ENCODE measurements at regions not wholly inside any gene's neighbourhood (a gene's known extent, or its start where the extent isn't known, plus 50 kb on each side); places are given as distances from the start of the nearest gene placed in this dataset.

DNA sequence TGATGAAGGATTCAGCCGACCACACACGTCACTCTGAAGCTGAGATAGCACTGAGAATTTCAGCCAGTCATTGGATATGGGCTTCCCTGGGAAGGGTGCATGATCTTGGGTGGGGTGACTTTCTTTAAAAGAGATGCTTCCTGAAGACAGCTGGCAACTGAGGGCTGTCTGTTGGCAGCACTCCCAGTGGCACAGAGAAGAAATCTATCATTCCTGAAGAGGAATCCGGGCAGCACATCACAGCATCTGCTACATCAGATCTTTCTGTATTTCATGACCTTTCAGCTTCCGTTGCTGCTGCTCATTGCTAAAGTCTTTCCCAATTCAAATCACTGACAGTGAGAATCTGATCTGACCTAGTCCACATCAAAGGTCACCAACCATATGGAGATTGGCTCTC is 193.8 kb upstream of the RBPJ start:
- ChIA-PET POLR2A (no interaction called here), CTCF (interaction anchor here (0.9 kb wide), 1 partner anchor 283 kb away, joined by 3 read pairs; no protein-coding TSS in a partner anchor)
- no peak overlapping the region for H3K4me3 ChIP-seq
- H3K9me3 ChIP-seq = no peaks in the 10 kb centered on the region
- DNase-seq (ENCODE audit: low read depth in 1 of 2, low spot score in 1 of 2) (no peak), ATAC-seq (no peak), FAIRE-seq (no peak)
- TF ChIP-seq POLR2AphosphoS2 (conservative IDR thresholded peaks at IDR 0.05; ENCODE audit: low read length) = no peak
- no peak for TF ChIP-seq MAZ (IDR thresholded peaks at IDR 0.05; ENCODE audit: borderline replicate concordance, low read depth, low read length)
- TF ChIP-seq PHF8 (IDR thresholded peaks at IDR 0.05; ENCODE audit: borderline replicate concordance, low read depth) = no peak
- no peak for TF ChIP-seq HOXA7 (CRISPR knock-in tag; IDR thresholded peaks at IDR 0.05)
- no peak for TF ChIP-seq CHD2 (IDR thresholded peaks at IDR 0.05; ENCODE audit: low read length, partially characterized antibody)
- no peak for TF ChIP-seq MYC (IDR thresholded peaks at IDR 0.05; ENCODE audit: borderline replicate concordance, low read length)
- TF ChIP-seq, protein P1, sequence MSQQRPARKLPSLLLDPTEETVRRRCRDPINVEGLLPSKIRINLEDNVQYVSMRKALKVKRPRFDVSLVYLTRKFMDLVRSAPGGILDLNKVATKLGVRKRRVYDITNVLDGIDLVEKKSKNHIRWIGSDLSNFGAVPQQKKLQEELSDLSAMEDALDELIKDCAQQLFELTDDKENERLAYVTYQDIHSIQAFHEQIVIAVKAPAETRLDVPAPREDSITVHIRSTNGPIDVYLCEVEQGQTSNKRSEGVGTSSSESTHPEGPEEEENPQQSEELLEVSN (IDR thresholded peaks at IDR 0.05; ENCODE audit: borderline replicate concordance, low read depth) = no peak
- no peak for TF ChIP-seq ZSCAN20 (CRISPR knock-in tag; IDR thresholded peaks at IDR 0.05)
- no peak for TF ChIP-seq HDAC2 (IDR thresholded peaks at IDR 0.05)
- TF ChIP-seq, protein P2, sequence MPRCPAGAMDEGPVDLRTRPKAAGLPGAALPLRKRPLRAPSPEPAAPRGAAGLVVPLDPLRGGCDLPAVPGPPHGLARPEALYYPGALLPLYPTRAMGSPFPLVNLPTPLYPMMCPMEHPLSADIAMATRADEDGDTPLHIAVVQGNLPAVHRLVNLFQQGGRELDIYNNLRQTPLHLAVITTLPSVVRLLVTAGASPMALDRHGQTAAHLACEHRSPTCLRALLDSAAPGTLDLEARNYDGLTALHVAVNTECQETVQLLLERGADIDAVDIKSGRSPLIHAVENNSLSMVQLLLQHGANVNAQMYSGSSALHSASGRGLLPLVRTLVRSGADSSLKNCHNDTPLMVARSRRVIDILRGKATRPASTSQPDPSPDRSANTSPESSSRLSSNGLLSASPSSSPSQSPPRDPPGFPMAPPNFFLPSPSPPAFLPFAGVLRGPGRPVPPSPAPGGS (IDR thresholded peaks at IDR 0.05) = no peak
- TF ChIP-seq, protein P3, sequence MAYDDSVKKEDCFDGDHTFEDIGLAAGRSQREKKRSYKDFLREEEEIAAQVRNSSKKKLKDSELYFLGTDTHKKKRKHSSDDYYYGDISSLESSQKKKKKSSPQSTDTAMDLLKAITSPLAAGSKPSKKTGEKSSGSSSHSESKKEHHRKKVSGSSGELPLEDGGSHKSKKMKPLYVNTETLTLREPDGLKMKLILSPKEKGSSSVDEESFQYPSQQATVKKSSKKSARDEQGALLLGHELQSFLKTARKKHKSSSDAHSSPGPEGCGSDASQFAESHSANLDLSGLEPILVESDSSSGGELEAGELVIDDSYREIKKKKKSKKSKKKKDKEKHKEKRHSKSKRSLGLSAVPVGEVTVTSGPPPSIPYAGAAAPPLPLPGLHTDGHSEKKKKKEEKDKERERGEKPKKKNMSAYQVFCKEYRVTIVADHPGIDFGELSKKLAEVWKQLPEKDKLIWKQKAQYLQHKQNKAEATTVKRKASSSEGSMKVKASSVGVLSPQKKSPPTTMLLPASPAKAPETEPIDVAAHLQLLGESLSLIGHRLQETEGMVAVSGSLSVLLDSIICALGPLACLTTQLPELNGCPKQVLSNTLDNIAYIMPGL (CRISPR knock-in tag; IDR thresholded peaks at IDR 0.05; ENCODE audit: borderline replicate concordance) = no peak
- no peak for TF ChIP-seq RAD21 (conservative IDR thresholded peaks at IDR 0.05 in 1 of 2, IDR thresholded peaks at IDR 0.05 in 1 of 2)
- no peak for TF ChIP-seq GATA3 (IDR thresholded peaks at IDR 0.05; ENCODE audit: borderline replicate concordance)
- TF ChIP-seq REST (IDR thresholded peaks at IDR 0.05) = no peak
- TF ChIP-seq CBX2 (IDR thresholded peaks at IDR 0.05; ENCODE audit: borderline replicate concordance, low read depth) = no peak
- TF ChIP-seq FOXS1 (CRISPR knock-in tag; IDR thresholded peaks at IDR 0.05) = no peak
- no peak for TF ChIP-seq RARB (CRISPR knock-in tag; IDR thresholded peaks at IDR 0.05)
- no peak for TF ChIP-seq ESRRA (IDR thresholded peaks at IDR 0.05; ENCODE audit: borderline replicate concordance, low read length)
- TF ChIP-seq POLR2A (IDR thresholded peaks at IDR 0.05; ENCODE audit: low read length) = no peak
- no peaks in the 10 kb centered on the region for H3K4me1 ChIP-seq
- H3K27ac ChIP-seq = no peak overlapping the region
- 39% methylated on average over 4 of the region's 4 CpGs for WGBS (ENCODE audit: missing lambda C conversion rate)
- H3K4me2 ChIP-seq = no peak overlapping the region

- Histone ChIP-seq H3K4me1 (no peaks in the 10 kb centered on the region), H3K27ac (no peak overlapping the region), H3K9me3 (no peaks in the 10 kb centered on the region), H3K4me2 (no peak overlapping the region), H3K4me3 (no peak overlapping the region)
- FAIRE-seq (no peak), DNase-seq (ENCODE audit: low read depth in 1 of 2, low spot score in 1 of 2) (no peak), ATAC-seq (no peak)
- no peak for TF ChIP-seq HEYL (CRISPR knock-in tag; IDR thresholded peaks at IDR 0.05)
- no peak for TF ChIP-seq RAD21 (conservative IDR thresholded peaks at IDR 0.05 in 1 of 2, IDR thresholded peaks at IDR 0.05 in 1 of 2)
- TF ChIP-seq NPAS2 (CRISPR knock-in tag; IDR thresholded peaks at IDR 0.05; ENCODE audit: borderline replicate concordance) = no peak
- no peak for TF ChIP-seq HDAC2 (IDR thresholded peaks at IDR 0.05)
- TF ChIP-seq, protein P4, sequence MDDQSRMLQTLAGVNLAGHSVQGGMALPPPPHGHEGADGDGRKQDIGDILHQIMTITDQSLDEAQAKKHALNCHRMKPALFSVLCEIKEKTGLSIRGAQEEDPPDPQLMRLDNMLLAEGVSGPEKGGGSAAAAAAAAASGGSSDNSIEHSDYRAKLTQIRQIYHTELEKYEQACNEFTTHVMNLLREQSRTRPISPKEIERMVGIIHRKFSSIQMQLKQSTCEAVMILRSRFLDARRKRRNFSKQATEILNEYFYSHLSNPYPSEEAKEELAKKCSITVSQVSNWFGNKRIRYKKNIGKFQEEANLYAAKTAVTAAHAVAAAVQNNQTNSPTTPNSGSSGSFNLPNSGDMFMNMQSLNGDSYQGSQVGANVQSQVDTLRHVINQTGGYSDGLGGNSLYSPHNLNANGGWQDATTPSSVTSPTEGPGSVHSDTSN (IDR thresholded peaks at IDR 0.05) = no peak
- TF ChIP-seq, protein P5, sequence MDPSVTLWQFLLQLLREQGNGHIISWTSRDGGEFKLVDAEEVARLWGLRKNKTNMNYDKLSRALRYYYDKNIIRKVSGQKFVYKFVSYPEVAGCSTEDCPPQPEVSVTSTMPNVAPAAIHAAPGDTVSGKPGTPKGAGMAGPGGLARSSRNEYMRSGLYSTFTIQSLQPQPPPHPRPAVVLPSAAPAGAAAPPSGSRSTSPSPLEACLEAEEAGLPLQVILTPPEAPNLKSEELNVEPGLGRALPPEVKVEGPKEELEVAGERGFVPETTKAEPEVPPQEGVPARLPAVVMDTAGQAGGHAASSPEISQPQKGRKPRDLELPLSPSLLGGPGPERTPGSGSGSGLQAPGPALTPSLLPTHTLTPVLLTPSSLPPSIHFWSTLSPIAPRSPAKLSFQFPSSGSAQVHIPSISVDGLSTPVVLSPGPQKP (IDR thresholded peaks at IDR 0.05; ENCODE audit: low read depth, low read length) = no peak
- TF ChIP-seq MAZ (IDR thresholded peaks at IDR 0.05; ENCODE audit: borderline replicate concordance, low read depth, low read length) = no peak
- TF ChIP-seq JUN (IDR thresholded peaks at IDR 0.05) = no peak
- no peak for TF ChIP-seq MAFK (IDR thresholded peaks at IDR 0.05; ENCODE audit: partially characterized antibody)
- no peak for TF ChIP-seq EHMT2 (IDR thresholded peaks at IDR 0.05; ENCODE audit: low read depth)
- TF ChIP-seq, protein P6, sequence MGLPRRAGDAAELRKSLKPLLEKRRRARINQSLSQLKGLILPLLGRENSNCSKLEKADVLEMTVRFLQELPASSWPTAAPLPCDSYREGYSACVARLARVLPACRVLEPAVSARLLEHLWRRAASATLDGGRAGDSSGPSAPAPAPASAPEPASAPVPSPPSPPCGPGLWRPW (IDR thresholded peaks at IDR 0.05) = no peak
- no peak for TF ChIP-seq ZSCAN20 (CRISPR knock-in tag; IDR thresholded peaks at IDR 0.05)
- CTCF ChIA-PET = no interaction called here
- POLR2A ChIA-PET = no interaction called here
These were observed 192.9 kb upstream of the RBPJ start for GRCh38 chr4:26127851-26128337.
